ENCODE measurements at regions not wholly inside any gene's neighbourhood (a gene's known extent, or its start where the extent isn't known, plus 50 kb on each side); places are given as distances from the start of the nearest gene placed in this dataset.

DNA sequence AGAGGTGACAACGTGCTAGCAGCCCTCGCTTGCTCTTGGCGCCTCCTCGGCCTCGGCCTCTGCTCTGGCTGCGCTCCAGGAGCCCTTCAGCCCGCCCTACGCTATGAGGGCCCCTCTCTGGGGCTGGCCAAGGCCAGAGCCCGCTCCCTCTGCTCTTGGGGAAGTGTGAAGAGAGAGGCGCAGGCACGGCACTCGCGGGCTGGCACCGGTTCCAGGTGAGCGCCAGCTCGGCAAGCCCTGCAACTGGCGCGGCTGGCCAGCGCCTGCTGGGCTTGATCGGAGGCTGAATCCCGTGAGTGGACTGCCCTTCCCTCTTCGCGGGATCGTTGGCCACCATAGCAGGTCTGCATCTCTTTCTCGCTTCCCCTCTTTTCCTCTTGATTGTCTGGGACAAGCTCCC, 298.0 kb upstream of the PTPRD start:
- no peak for TF ChIP-seq CTCF (IDR thresholded peaks at IDR 0.05)
- no peak for TF ChIP-seq POLR2A (IDR thresholded peaks at IDR 0.05)

Measured in vagina (tissue), 2 donors.